Suprapubic skin (tissue), 4 donors: ENCODE measurements at regions not wholly inside any gene's neighbourhood (a gene's known extent, or its start where the extent isn't known, plus 50 kb on each side); places are given as distances from the start of the nearest gene placed in this dataset.

Source experiments
- EP300 ChIP-seq: sonication (generic); formaldehyde crosslinking; IDR thresholded peaks from one replicate; pipeline ENCODE4 v1.6.1; 2017; ENCODE audit warnings: antibody characterized with exemption
- POLR2AphosphoS5 ChIP-seq, 3 donors: sonication (generic); formaldehyde crosslinking; IDR thresholded peaks; one replicate each; pipeline ENCODE4 v1.6.1; 2017; ENCODE audit warnings: antibody characterized with exemption in 3 of 3
- TF ChIP-seq, protein P1 (sequence below), 2 donors: fragments of 200-600 bp in 1 of 2; fragments of 450-650 bp in 1 of 2; sonication (generic) in 1 of 2; IDR thresholded peaks; one replicate each; pipeline ENCODE4 v1.5.1; 2016 to 2019; ENCODE audit warnings: antibody characterized with exemption in 2 of 2, mild to moderate bottlenecking in 1 of 2, moderate library complexity in 1 of 2

DNA sequence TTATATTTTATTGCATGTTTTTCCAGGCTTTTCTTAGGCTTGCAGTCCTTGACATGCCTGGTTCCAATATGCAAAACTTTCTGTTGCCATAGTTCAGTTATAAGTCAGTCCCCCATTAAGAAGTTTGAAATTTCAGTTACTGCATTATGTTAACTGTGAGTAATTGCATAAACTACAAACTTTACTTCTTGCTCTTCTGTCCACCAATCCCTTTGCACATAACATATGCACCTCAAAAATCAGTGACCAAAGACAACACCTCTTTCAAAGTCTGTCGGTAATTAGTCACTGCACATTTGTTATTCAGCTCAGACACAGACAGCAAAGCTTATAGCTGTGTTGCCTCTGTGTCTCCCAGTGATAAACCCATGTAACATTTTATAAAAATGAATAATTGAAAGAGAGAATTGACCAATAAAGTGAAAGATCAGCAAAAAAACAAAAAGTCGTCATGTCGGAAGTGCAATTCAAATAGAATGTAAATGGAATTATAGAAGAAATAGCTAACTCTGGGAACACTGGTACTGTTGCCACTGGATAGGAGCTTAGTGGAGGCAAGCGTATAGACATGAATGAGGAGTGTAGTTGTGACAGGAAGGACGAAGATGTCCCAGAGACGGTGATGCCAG lies 50.3 kb upstream of the BTBD3 start:
- no peak for TF ChIP-seq POLR2AphosphoS5 (IDR thresholded peaks at IDR 0.05)
- TF ChIP-seq, protein P1, sequence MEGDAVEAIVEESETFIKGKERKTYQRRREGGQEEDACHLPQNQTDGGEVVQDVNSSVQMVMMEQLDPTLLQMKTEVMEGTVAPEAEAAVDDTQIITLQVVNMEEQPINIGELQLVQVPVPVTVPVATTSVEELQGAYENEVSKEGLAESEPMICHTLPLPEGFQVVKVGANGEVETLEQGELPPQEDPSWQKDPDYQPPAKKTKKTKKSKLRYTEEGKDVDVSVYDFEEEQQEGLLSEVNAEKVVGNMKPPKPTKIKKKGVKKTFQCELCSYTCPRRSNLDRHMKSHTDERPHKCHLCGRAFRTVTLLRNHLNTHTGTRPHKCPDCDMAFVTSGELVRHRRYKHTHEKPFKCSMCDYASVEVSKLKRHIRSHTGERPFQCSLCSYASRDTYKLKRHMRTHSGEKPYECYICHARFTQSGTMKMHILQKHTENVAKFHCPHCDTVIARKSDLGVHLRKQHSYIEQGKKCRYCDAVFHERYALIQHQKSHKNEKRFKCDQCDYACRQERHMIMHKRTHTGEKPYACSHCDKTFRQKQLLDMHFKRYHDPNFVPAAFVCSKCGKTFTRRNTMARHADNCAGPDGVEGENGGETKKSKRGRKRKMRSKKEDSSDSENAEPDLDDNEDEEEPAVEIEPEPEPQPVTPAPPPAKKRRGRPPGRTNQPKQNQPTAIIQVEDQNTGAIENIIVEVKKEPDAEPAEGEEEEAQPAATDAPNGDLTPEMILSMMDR (IDR thresholded peaks at IDR 0.05), result no peak
- TF ChIP-seq EP300, result no peak
